HepG2 (cell line): ENCODE measurements at regions not wholly inside any gene's neighbourhood (a gene's known extent, or its start where the extent isn't known, plus 50 kb on each side); places are given as distances from the start of the nearest gene placed in this dataset.

Experiments
- ASH2L ChIP-seq: fragments of 300-600, 200-600 bp; sonication (generic); IDR thresholded peaks from 2 replicates; pipeline ENCODE4 v1.7.0; 2017; ENCODE audit warnings: low read depth, mild to moderate bottlenecking, moderate library complexity, mixed read lengths, low read length; ENCODE audit not compliant: insufficient read length
- ERF ChIP-seq: IDR thresholded peaks from 2 replicates; pipeline ENCODE4 v1.6.1; 2018; ENCODE audit warnings: missing biosample characterization, missing genetic modification reagents
- MAFK ChIP-seq, 2 experiments: IDR thresholded peaks in 1 of 2; conservative IDR thresholded peaks in 1 of 2; 2 replicates each; pipeline ENCODE4 v1.6.1; 2011; ENCODE audit warnings: improper control_type of control experiment in 2 of 2, low read length in 2 of 2
- MYC ChIP-seq: sonication (generic); formaldehyde crosslinking; IDR thresholded peaks from 2 replicates; pipeline ENCODE4 v1.9.0; 2021; ENCODE audit warnings: missing genetic modification reagents, borderline replicate concordance
- POLR2A ChIP-seq, 2 experiments: IDR thresholded peaks; 2 replicates each; pipeline ENCODE4 v1.6.1; 2011; ENCODE audit warnings: low read depth in 2 of 2, low read length in 2 of 2, mild to moderate bottlenecking in 1 of 2, moderate library complexity in 1 of 2; ENCODE audit not compliant: insufficient read depth in 1 of 2
- RARA ChIP-seq: IDR thresholded peaks from 2 replicates; pipeline ENCODE4 v1.6.1; 2016; ENCODE audit warnings: missing genetic modification reagents, missing compliant biosample characterization
- SP1 ChIP-seq, 2 experiments: fragments of 450-650 bp in 1 of 2; sonication (generic) in 1 of 2; formaldehyde crosslinking in 1 of 2; IDR thresholded peaks; 2 replicates each; pipeline versions ENCODE4 v1.4.0 to v1.6.1; 2016 to 2020; ENCODE audit warnings: missing genetic modification reagents in 1 of 2
- ZNF274 ChIP-seq: sonication (generic); formaldehyde crosslinking; IDR thresholded peaks from 2 replicates; pipeline ENCODE4 v1.5.1; 2020; ENCODE audit warnings: mild to moderate bottlenecking, missing genetic modification reagents
- ZNF788 ChIP-seq: sonication (generic); formaldehyde crosslinking; IDR thresholded peaks from 2 replicates; pipeline ENCODE4 v1.5.0; 2020; ENCODE audit warnings: mild to moderate bottlenecking, missing genetic modification reagents, borderline replicate concordance
- ZSCAN29 ChIP-seq: sonication (generic); formaldehyde crosslinking; conservative IDR thresholded peaks from 2 replicates; pipeline ENCODE4 v1.4.0; 2020; ENCODE audit warnings: mild to moderate bottlenecking, missing genetic modification reagents
- TF ChIP-seq, protein P1 (sequence below): sonication (generic); formaldehyde crosslinking; IDR thresholded peaks from 2 replicates; pipeline ENCODE4 v1.8.0; 2022; ENCODE audit warnings: missing genetic modification reagents, low read depth, mild to moderate bottlenecking, borderline replicate concordance
- TF ChIP-seq, protein P2 (sequence below): sonication (generic); formaldehyde crosslinking; IDR thresholded peaks from 2 replicates; pipeline ENCODE4 v1.5.0; 2020; ENCODE audit warnings: mild to moderate bottlenecking, missing genetic modification reagents, moderate library complexity
- TF ChIP-seq, protein P3 (sequence below): sonication (generic); formaldehyde crosslinking; IDR thresholded peaks from 2 replicates; pipeline ENCODE4 v1.4.0; 2020; ENCODE audit warnings: missing genetic modification reagents; ENCODE audit errors: not compliant biosample characterization
- TF ChIP-seq, protein P4 (sequence below): IDR thresholded peaks from 2 replicates; pipeline ENCODE4 v1.6.1; 2016; ENCODE audit warnings: mild to moderate bottlenecking, missing biosample characterization, missing genetic modification reagents

DNA sequence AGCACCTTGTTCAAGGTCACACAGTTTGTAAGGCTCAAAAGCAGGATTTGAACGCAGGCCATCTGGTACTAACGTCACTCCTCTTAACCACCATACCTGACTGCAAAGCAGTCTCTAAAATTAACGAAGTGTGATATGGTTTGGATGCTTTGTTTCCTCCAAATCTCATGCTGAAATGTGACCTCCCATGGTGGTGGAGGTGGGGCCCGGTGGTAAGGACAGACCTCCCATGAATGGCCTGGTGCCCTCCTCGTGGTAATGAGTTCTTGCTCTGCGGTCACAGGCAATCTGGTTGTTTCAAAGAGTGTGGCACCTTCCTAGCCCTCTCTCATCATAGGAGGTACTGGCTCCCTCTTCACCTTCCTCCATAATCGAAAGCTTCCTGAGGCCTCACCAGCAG is 102.2 kb upstream of the BCL2L14 start:
- TF ChIP-seq, protein P1, sequence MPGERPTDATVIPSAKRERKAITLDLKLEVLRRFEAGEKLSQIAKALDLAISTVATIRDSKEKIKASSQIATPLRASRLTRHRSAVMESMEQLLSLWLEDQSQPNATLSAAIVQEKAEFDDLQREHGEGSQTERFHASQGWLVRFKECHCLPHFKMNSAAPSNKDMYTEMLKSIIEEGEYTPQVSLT, result no peak
- TF ChIP-seq MYC (CRISPR knock-in tag) (no peak), ZSCAN29 (CRISPR knock-in tag) (no peak), ZNF788 (CRISPR knock-in tag) (no peak), ERF (CRISPR knock-in tag) (no peak), POLR2A (IDR thresholded peaks at IDR 0.05; ENCODE audit: insufficient read depth in 1 of 2, low read depth in 2 of 2, low read length in 2 of 2) (no peak), ZNF274 (CRISPR knock-in tag) (no peak), MAFK (conservative IDR thresholded peaks at IDR 0.05 in 1 of 2, IDR thresholded peaks at IDR 0.05 in 1 of 2; ENCODE audit: low read length in 2 of 2) (no peak), RARA (CRISPR knock-in tag) (no peak), SP1 (IDR thresholded peaks at IDR 0.05) (no peak), SP1 (CRISPR knock-in tag; IDR thresholded peaks at IDR 0.05) (no peak), ASH2L (no peak)
- TF ChIP-seq, protein P2, sequence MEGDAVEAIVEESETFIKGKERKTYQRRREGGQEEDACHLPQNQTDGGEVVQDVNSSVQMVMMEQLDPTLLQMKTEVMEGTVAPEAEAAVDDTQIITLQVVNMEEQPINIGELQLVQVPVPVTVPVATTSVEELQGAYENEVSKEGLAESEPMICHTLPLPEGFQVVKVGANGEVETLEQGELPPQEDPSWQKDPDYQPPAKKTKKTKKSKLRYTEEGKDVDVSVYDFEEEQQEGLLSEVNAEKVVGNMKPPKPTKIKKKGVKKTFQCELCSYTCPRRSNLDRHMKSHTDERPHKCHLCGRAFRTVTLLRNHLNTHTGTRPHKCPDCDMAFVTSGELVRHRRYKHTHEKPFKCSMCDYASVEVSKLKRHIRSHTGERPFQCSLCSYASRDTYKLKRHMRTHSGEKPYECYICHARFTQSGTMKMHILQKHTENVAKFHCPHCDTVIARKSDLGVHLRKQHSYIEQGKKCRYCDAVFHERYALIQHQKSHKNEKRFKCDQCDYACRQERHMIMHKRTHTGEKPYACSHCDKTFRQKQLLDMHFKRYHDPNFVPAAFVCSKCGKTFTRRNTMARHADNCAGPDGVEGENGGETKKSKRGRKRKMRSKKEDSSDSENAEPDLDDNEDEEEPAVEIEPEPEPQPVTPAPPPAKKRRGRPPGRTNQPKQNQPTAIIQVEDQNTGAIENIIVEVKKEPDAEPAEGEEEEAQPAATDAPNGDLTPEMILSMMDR (CRISPR knock-in tag), result no peak
- TF ChIP-seq, protein P3, sequence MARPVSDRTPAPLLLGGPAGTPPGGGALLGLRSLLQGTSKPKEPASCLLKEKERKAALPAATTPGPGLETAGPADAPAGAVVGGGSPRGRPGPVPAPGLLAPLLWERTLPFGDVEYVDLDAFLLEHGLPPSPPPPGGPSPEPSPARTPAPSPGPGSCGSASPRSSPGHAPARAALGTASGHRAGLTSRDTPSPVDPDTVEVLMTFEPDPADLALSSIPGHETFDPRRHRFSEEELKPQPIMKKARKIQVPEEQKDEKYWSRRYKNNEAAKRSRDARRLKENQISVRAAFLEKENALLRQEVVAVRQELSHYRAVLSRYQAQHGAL (CRISPR knock-in tag), result no peak
- TF ChIP-seq, protein P4, sequence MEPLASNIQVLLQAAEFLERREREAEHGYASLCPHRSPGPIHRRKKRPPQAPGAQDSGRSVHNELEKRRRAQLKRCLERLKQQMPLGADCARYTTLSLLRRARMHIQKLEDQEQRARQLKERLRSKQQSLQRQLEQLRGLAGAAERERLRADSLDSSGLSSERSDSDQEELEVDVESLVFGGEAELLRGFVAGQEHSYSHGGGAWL, result no peak
